OCI-LY7 (cell line): ENCODE measurements at regions not wholly inside any gene's neighbourhood (a gene's known extent, or its start where the extent isn't known, plus 50 kb on each side); places are given as distances from the start of the nearest gene placed in this dataset.
"Not testable (repeated sequence)": the region's sequence is repeated elsewhere in the genome, so short reads cannot be mapped to it uniquely, and the experiment has no call there.

Source experiments
- EZH2phosphoT487 ChIP-seq: fragments of 200-600 bp; sonication (generic); IDR thresholded peaks from 2 replicates; pipeline ENCODE4 v1.6.1; 2018; ENCODE audit warnings: low read depth, borderline replicate concordance, mild to moderate bottlenecking, mixed run types, antibody characterized with exemption, low read length, moderate library complexity, mixed read lengths
- TF ChIP-seq, protein P1 (sequence below): fragments of 200-600 bp; sonication (generic); conservative IDR thresholded peaks from 2 replicates; pipeline ENCODE4 v1.5.1; 2014; ENCODE audit warnings: mild to moderate bottlenecking, antibody characterized with exemption, low read length, moderate library complexity, mixed read lengths

DNA sequence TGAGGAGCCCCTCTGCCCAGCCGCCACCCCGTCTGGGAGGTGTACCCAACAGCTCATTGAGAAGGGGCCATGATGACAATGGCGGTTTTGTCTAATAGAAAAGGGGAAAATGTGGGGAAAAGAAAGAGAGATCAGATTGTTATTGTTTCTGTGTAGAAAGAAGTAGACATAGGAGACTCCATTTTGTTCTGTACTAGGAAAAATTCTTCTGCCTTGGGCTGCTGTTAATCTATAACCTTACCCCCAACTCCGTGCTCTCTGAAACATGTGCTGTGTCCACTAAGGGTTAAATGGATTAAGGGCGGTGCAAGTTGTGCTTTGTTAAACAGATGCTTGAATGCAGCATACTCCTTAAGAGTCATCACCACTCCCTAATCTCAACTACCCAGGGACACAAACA is 861.1 kb upstream of the INTU start:
- TF ChIP-seq, protein P1, sequence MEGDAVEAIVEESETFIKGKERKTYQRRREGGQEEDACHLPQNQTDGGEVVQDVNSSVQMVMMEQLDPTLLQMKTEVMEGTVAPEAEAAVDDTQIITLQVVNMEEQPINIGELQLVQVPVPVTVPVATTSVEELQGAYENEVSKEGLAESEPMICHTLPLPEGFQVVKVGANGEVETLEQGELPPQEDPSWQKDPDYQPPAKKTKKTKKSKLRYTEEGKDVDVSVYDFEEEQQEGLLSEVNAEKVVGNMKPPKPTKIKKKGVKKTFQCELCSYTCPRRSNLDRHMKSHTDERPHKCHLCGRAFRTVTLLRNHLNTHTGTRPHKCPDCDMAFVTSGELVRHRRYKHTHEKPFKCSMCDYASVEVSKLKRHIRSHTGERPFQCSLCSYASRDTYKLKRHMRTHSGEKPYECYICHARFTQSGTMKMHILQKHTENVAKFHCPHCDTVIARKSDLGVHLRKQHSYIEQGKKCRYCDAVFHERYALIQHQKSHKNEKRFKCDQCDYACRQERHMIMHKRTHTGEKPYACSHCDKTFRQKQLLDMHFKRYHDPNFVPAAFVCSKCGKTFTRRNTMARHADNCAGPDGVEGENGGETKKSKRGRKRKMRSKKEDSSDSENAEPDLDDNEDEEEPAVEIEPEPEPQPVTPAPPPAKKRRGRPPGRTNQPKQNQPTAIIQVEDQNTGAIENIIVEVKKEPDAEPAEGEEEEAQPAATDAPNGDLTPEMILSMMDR = not testable (repeated sequence)
- TF ChIP-seq EZH2phosphoT487 = not testable (repeated sequence)
